ENCODE measurements at regions not wholly inside any gene's neighbourhood (a gene's known extent, or its start where the extent isn't known, plus 50 kb on each side); places are given as distances from the start of the nearest gene placed in this dataset.
"Not testable (repeated sequence)": the region's sequence is repeated elsewhere in the genome, so short reads cannot be mapped to it uniquely, and the experiment has no call there.

DNA sequence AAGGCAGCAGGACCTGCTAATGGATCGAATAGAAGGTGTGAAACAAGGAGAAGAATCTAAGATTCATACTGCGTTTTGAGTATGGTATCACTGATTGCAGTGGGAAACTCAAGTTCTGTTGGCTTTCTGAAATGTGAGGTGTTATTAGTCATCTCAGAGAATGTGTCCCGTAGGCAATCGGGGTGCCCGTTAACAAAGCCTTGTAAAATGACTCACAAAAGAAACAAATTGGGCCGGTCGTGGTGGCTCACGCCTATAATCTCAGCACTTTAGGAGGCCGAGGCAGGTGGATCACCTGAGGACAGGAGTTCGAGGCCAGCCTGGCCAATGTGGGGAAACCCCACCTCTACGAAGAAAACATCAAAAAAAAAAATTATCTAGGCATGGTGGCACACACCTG is 118.2 kb upstream of the C7orf33 start:
- no peak for DNase-seq

DNA sequence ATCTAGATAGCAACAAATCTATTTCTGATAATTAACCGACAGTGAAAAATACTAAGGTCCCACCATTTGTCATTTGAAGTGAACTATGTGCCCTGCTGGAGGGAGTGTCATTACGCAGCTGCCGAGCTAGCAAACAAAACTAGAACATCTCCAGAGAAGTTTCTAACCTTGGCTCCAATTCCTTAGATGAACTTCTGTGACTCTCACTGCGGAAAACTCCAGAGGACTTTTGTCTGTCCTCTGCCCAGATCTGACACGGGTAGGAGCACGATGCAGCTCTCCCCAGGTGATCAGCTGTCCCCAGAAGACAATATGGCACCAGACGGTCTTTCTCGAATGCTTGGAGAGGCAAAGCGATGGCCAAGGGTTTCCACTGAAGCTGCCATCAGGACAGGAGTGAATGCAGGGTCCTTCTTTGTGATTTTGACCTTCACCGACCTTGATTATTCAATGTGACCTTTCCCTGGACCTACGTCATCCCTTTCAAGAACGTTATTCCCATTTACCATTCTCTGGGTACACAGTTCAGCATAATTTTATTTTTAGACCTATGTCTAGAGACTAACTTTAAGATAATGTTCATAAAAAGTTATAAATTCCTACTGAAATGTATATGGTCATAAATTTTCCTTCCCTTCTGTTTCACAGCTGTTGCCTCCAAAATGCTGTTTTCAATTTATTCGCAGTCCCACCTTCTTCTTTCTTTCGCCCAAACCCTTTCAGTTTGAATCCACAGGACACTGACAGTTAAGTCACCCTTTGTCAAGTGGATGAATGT is 116.7 kb upstream of the C7orf33 start:
- no peak for DNase-seq

DNA sequence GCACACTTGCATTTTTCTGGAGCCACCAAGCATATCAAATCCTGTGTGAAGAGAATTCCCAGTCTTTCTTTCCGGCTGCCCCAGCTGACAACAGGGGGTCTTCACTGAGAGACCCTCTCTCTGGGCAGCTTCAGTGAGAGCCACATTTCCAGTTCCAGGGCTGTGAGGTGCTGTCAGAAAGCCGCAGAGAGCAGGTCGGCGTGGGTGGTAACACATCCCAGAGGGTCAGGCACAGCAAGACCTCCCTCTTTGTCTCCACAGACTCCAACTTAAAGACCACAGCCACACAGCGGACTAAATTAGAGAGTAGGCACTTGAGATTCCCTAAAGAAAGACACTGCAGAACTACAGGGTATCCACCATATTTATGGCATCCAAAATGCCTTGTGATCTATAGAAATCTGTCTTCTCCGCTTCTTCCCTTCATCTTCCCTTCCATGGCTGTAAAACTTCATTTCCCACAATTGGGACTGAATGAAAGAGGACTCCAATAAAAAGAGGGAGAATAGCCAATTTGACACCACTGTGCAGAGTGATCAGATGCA is 116.0 kb upstream of the C7orf33 start:
- no peak for DNase-seq

DNA sequence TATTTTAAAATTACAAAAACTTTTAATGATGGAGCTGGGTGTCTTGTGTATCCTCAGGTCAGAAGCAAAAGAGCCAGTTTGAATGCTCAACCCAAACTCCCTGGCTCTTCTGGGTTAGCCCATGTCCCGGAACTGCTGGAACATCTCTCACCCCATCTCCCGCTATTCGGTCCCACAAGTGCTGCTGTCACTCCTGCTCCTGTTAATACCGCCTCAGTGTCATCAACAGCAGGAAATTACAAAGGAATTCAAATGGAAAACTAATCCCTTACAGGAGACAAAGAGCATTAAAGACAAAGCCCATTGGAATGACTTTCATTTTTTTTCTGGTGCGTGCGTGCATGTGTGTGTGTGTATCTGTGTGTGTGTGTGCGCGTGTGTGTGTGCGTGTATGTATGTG is 112.0 kb upstream of the C7orf33 start:
- no peak for DNase-seq

DNA sequence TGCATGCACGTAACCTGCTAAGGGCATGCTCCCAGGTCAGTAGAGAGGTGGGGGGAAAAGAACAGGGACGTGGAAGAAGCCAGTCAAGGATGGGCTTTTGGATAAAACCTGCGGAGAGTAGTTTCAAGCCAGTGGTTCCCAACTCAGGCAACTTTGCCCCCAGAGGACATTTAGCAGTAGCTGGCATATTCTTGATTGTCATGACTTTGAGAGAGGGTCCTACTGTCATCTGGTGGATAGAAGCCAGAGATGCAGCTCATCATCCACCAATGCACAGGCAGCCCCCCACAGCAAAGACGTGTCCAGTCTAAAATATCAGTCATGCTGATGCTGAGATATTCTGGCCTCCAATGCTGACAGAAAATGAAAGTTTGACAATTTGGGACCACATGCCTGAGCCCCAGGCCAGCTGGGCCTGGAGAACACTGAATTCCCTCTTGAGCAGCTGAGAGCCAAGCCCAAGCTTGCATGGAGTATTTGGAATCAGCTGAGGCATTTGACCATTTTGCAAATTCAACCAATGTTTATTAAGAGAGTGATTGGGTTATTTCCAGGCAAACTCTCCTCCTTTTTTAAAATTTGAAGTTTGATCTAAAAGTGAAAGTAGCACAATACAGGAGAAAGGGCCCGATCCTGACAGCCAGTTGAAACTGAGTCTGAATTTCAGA is 110.0 kb upstream of the C7orf33 start:
- DNase-seq = no peak

DNA sequence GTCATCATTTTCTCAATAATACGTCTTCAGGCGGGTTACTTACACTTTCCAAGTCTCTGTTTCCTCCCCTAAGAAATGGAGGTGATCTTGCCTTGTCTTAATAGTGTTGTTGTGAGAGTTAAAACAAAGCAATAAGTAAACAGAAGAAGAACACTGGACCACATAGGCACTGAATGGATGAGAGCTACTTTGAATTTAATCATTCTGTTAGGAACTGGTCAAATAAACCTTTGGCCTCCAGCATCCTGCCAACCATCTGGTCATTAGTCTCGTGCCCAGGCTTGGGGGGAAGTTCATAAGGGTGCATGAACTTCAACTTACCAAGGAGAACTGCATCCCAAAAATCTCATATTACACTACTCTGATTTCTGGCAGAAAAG is 109.4 kb upstream of the C7orf33 start:
- DNase-seq = no peak

DNA sequence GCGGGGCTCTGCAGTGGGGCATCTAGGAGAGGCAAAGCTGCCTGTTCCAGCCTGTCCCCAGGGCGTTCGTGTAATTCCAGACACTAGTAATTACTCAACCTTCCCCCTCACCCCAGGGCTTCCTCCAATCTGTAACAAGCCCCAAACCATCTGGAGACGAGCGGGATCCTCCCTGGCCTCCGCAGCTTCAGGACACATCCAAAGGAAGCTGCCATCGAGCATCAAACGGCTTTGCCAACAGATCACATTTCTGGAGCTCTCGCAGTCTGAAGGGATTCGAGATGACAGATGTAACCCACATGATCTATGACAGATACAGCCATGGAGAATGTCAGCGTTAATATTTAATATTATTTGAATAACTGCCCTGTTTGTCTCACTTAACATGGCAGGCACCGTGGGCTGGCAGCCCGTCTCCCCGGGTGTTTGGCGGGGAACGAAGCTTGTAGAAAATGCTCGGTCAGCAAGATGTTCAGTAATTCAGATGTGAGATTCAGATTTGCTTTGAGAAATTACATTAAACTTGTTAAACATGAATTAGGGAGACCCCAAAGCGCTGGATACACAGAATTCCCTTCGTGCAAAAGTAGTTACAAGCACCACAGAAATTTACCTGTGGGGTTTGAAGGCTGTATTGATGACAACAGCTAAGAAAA is 108.5 kb upstream of the C7orf33 start:
- DNase-seq = no peak

DNA sequence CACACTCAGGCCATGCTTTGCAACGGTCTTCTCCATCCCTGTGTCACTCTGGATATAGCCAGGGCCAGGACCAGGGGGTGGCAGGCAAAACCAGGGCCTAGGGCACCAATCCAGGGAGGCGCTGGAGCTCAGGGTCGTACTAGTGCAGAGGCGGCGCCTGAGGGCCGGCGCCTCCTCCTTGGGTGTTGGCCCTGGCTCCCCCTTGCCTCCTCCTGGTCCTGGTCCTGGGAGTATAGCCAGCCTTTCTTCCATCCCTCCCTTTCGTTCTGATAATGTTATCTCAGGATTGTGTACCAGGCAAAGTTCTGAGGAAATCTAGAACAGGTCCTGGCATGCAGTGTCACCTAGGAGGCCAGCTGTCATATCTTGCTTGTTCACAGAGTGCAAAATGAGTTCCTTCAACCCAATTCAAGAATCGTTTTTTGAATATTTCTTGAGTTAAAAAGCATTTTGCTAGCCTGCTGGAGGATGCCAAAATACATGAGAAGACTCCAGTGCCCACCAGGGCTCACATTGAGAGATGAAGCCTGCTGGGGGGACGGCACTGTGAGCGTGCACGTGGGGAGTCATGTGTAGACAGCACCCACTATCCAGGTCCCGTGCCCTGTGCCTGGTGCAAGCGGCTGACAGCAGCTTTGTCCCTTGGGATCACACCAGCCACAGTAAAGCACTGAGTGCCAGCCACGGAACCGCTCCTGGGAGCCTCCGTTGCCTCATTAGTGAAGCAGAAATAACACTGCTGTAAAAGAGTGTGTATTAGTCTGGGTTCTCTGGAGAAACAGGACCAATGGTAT is 106.9 kb upstream of the C7orf33 start:
- DNase-seq = no peak

DNA sequence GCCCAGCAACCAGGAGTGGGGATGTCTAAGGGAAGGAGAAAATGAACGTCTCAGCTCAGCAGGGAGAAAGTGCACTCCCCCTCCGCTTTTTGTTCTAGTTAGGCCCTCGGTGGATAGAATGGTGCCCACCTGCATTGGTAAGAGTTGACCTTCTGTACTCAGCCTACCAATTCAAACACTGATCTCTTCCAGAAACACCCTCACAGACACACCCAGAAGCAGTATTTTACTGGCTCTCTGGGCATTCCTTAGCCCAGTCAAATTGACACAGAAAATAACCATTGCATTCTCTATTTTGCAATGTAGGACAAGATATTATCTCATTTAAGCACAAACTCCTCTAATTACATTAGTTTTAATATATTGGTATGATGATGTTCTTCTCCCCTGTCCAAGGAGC is 106.1 kb upstream of the C7orf33 start:
- DNase-seq = no peak

DNA sequence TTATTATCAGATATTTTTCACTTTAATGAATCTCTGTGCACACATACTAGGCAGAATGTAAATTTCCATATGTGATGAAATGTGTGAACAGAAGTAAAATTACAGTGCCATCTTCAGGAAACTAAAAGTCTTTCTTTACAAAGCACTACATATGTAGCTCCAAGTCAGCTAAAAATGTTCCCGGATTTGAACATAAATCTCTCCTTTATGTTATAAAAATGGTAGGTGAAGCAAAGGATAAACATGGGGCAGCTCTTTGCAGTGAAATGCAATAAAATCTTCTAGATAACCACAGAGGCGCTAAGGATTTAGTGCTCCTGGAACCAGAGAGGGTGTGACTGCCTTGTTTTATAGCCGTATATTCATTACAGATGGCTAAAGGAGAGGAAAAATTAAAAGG is 104.9 kb upstream of the C7orf33 start:
- DNase-seq = no peak

DNA sequence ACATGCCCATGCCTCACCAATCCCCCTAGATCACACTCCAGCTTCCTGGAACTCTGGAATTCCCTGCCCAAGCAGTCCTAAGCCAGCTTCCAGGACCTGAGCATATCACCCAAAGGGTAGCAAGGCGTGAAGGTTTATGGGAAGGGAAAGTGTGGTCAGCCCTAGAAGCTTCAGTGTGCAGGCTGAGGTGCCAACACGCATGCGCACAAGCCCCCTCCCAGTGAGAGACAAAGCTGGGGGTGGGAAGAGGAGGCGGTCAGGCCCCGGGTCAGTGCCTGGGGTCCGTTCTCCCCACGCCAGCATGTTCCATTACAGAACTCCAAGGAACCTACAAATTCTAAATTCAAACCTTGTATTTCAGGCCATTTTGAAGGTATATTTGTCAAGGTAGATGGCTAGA is 103.6 kb upstream of the C7orf33 start:
- DNase-seq = no peak

DNA sequence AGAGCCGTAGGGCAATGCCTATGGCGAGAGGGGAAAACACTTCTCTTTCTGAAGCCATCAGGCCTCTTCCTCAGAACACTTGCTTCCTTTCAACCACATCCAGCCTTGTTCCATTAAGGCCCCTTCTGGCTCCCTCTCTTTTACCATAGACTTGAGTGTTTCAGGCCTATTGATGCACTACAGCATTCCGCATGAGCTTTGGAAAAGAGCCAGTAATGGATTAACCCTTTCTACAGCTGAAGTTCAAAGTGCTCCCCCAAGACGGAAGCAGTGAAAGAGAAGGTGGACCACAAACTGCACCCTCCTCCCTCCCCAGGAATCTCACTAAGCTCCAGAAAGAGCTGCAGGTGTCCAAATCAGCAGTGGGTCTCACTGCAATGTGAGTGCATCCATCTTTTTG is 102.7 kb upstream of the C7orf33 start:
- DNase-seq = no peak

DNA sequence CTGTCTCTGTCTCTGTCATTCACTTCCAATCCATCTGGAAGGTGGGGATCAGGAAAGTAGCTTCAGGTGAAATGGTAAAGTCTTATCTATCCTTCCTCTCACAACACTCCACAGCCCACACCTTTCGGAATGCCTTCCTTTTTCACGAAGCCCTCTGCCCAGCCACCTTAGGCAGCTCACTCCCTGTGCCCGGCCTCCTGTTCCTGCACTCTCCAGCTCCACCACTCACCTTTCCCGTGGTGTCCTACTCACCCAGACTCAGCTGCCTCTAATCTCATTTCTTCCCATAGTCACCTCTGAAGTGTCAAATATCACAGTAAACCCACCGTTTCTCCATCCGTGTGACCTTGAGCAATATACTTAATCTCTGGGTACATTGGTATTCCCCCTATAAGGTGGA is 100.9 kb upstream of the C7orf33 start:
- DNase-seq = no peak

DNA sequence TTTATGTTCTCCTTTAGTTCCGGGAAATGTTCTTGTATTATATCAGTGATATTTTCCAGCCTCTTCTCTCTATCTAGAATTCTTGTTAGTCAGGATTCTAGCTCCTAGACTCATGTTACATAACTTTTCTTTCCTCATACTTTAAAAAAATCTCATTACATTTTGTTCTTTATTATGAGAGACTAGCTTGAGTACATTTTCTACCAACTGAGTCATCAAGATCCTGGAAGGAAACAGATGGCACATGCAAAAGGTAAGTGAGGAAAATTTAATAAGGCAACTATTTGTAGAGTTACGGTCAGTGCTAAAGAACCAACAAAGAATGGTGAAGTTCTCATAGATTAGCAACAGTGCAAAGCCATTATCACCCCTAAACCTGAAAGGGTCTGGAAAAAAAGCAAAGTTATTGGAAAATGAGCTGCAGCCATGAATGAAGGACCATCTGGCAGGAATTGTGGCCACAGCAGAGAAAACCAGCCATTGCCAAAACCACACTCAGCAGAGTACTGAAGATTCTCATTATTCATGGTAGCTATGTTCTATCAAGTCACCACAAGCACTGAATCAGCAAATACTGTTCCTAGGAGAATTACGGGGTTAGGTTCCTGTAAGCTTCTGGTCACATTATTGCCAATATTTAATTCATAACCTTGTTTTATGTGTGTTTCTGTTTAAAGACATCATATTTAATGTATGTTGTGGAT is 98.3 kb upstream of the C7orf33 start:
- DNase-seq = no peak

DNA sequence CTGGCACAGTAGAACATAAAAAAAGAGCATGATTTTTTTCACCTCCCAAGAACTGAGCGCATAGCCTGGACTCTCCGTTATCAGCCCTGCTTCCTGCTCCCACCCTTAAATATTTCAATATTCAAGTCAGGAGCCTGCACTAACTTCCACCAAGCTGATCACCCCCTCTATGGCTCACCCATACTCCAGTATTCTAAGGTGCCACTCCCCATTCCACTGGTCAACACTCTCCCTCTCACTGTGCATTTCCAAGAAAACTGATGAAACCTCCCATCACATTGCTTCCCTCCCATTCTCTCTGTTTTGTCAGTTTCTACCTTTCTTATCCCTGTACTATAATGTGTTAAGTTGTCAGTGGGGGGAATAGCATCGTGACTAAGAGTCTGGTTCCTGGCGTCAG is 95.0 kb upstream of the C7orf33 start:
- DNase-seq = no peak

DNA sequence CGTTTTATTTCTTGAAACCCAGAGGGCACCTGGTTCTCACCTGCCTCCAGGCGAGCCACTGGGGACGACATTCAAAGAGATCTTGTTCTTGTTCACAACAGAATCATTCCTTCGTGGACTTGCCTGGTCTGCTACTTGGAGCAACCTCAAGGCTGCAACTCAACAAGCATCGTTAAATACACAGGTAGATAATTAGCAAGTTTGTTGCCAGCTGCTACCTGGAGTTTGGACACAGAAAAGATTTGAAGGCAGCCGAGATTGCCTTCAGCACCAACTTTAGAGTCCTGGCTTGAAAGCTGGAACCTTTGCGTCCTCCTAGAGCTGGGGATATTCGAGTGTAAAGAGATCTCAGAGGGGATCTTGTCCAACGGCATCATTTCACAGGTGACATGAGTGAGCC is 89.6 kb upstream of the C7orf33 start:
- DNase-seq = no peak

DNA sequence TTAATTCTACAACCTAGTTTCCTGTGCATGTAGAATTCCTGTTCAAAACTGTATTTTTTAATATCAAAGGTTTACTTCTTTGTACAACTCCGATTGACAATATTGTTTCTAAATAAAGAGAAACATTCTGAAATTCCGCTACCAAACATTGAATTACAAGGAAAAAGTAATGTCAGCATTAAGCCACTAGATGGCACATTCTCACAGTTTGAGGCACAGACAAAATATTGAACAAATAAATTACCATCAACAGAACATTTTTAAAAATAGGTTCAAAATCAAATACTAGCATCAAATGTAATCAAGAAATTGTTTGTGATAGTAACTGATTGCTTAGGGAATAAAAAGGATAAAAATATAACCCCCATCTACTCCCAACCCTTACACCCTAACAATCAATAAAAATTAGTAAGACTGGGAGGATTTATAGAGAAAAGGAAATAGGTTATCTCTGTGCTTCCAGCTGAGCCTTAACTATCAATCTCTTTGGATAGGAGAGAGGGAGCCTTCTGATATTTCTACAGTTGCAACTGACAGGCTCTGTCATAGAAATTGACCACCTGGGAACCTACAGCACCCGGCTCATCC is 86.6 kb upstream of the C7orf33 start:
- peak; percentile 63 for DNase-seq

DNA sequence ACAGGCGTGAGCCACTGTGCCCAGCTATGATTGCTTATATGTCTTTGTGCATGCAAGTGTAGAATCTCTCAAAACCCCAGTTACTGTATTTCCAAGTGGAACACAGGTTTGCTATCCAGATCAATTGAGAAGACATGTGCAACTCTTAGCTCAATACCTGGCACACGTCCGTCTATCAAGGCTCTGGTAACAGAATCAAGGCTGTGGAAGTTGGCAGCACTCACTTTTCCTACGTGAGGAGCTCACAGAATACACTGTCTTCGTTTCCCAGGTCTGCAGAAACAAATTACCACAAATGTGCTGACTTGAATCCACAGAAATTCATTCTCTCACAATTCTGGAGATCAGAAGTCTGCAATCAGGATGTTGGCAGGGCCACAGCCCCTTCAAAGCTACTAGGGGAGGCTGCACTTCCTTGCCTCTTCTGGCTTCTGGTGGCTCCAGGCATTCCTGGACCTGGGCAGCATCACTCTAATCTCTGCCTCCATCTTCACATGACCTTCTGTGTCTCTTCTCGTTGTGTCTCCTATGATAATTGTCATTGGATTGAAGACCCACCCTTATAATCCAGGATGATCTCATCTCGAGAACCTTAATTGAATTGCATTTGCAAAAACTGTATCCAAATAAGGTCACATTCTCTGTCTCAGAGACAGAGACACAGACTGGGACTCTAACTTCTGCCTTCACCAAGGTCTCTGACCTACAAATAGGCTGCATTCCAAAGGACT is 84.8 kb upstream of the C7orf33 start:
- no peak for DNase-seq

DNA sequence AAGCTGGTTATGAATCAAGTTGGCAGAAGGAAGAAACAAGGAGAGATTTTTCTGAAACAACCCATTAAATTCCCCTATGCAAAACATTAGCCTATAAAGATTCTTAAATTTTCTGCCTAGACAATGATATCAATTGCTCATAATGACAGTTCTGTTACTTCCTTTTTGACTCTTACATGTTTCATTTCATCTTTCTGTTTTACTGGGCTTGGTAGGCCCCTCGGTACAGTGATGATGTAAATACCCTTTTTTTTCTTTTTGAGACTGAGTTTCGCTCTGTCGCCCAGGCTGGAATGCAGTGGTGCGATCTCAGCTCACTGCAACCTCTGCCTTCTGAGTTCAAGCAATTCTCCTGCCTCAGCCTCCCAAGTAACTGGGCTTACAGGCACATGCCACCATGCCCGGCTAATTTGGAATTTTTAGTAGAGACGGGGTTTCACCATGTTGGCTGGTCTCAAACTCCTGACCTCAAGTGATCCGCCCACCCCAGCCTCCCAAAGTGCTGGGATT is 83.4 kb upstream of the C7orf33 start:
- DNase-seq = not testable (repeated sequence)

DNA sequence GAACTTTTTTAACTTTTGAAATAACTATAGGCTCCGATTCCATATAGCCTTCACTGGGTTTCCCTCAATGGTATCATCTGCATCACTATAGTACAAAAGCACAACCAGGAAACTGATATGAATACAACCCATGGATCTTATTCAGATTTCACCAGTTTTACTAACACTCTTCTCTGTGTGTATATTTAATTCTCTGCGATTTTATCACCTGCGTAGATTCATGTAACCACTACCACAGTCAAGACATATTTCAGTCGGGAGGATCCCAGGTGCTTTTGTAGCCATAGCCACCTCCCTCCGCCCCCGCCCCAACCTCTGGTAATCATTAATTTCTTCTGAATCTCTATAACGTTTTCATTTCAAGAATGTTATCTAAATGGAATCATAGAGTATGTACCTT is 82.8 kb upstream of the C7orf33 start:
- no peak for DNase-seq

DNA sequence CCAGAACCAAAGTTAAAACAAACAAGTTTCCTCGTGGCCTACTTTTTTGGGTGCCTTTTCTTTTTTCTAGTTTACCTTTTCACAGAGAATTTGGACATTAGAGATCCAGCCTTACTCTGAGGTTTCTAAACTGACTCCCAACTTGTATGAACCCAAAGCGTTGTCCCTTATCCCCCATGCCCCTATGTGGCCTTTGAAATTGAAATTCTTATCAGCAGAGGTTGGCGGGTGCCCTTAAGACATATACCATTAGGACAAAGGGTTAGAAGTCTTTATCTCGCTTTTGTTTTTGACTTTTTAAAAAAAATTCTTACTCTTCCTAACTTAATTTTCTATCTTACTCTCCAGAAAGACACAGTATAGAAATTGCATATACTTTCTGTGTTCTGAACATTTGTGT is 76.3 kb upstream of the C7orf33 start:
- DNase-seq = no peak
